ENCODE measurements at regions not wholly inside any gene's neighbourhood (a gene's known extent, or its start where the extent isn't known, plus 50 kb on each side); places are given as distances from the start of the nearest gene placed in this dataset.

GRCh38 chr12:93015871-93016751, 87.0 kb upstream of the EEA1 start:
- no peak for DNase-seq

GRCh38 chr12:93016752-93017350, 87.8 kb upstream of the EEA1 start:
- DNase-seq: no peak

- no peak for DNase-seq
Observed at GRCh38 chr12:93018610-93019009, 89.5 kb upstream of the EEA1 start.

- no peak for DNase-seq
Observed at GRCh38 chr12:93019212-93019927, 90.3 kb upstream of the EEA1 start.

GRCh38 chr12:93019975-93020630, 91.0 kb upstream of the EEA1 start:
- no peak for DNase-seq

GRCh38 chr12:93020631-93021597, 91.8 kb upstream of the EEA1 start:
- no peak for DNase-seq

GRCh38 chr12:93022603-93023340, 93.7 kb upstream of the EEA1 start:
- no peak for DNase-seq

- peak in 2 of 3 donors; percentile 21 to 40 for DNase-seq
Observed at GRCh38 chr12:93025145-93026103, 96.3 kb upstream of the EEA1 start.

GRCh38 chr12:93027041-93027440, 97.9 kb upstream of the EEA1 start:
- DNase-seq: no peak

GRCh38 chr12:93029091-93029490, 100.0 kb upstream of the EEA1 start:
- DNase-seq: no peak

- no peak for DNase-seq
Observed at GRCh38 chr12:93031028-93031427, 101.9 kb upstream of the EEA1 start.

- DNase-seq: peak in 1 of 3 donors; percentile 21
Observed at GRCh38 chr12:93032758-93033157, 103.7 kb upstream of the EEA1 start.

GRCh38 chr12:93033948-93034347, 104.9 kb upstream of the EEA1 start:
- DNase-seq: no peak

GRCh38 chr12:93039062-93039461, 110.0 kb upstream of the EEA1 start:
- DNase-seq: no peak

- no peak for DNase-seq
Observed at GRCh38 chr12:93039930-93040329, 110.8 kb upstream of the EEA1 start.

- no peak for DNase-seq
Observed at GRCh38 chr12:93040367-93040766, 111.3 kb upstream of the EEA1 start.

- DNase-seq: no peak
Observed at GRCh38 chr12:93041416-93041815, 112.3 kb upstream of the EEA1 start.

GRCh38 chr12:93042283-93042682, 113.2 kb upstream of the EEA1 start:
- no peak for DNase-seq

- no peak for DNase-seq
Observed at GRCh38 chr12:93042684-93043083, 113.6 kb upstream of the EEA1 start.

Data from muscle of back (tissue), 3 donors.